ENCODE measurements at regions not wholly inside any gene's neighbourhood (a gene's known extent, or its start where the extent isn't known, plus 50 kb on each side); places are given as distances from the start of the nearest gene placed in this dataset.

GRCh38 chr2:183859129-183859528 lies 734.9 kb downstream of the NUP35 start:
- no peak for TF ChIP-seq CTCF (IDR thresholded peaks at IDR 0.05; ENCODE audit: unreplicated experiment in 3 of 3)
- Mint-ChIP-seq H3K4me3 (no peak overlapping the region), H3K36me3 (ENCODE audit: low read depth) (no peaks in the 10 kb centered on the region), H3K4me1 (no peaks in the 10 kb centered on the region), H3K9me3 (peaks cover 5% of the 10 kb centered on the region), H3K27me3 (ENCODE audit: low read depth) (no peaks in the 10 kb centered on the region), H3K27ac (no peak overlapping the region)

GRCh38 chr2:183866666-183867065 lies 731.7 kb upstream of the ZNF804A start:
- no peak overlapping the region for H3K4me3 Mint-ChIP-seq
- no peak for TF ChIP-seq CTCF (IDR thresholded peaks at IDR 0.05; ENCODE audit: unreplicated experiment in 3 of 3)
- H3K4me1 Mint-ChIP-seq = peaks cover 5% of the 10 kb centered on the region
- H3K36me3 Mint-ChIP-seq (ENCODE audit: low read depth) = no peaks in the 10 kb centered on the region
- no peaks in the 10 kb centered on the region for H3K9me3 Mint-ChIP-seq
- H3K27me3 Mint-ChIP-seq (ENCODE audit: low read depth) = no peaks in the 10 kb centered on the region
- H3K27ac Mint-ChIP-seq = no peak overlapping the region

GRCh38 chr2:183867206-183867605 lies 731.1 kb upstream of the ZNF804A start:
- no peak overlapping the region for H3K27ac Mint-ChIP-seq
- H3K9me3 Mint-ChIP-seq = no peaks in the 10 kb centered on the region
- no peaks in the 10 kb centered on the region for H3K36me3 Mint-ChIP-seq (ENCODE audit: low read depth)
- H3K4me1 Mint-ChIP-seq = peaks cover 5% of the 10 kb centered on the region
- H3K27me3 Mint-ChIP-seq (ENCODE audit: low read depth) = no peaks in the 10 kb centered on the region
- H3K4me3 Mint-ChIP-seq = no peak overlapping the region
- no peak for TF ChIP-seq CTCF (IDR thresholded peaks at IDR 0.05; ENCODE audit: unreplicated experiment in 3 of 3)

GRCh38 chr2:183868153-183868552 lies 730.2 kb upstream of the ZNF804A start:
- H3K36me3 Mint-ChIP-seq (ENCODE audit: low read depth) = no peaks in the 10 kb centered on the region
- TF ChIP-seq CTCF (IDR thresholded peaks at IDR 0.05; ENCODE audit: unreplicated experiment in 3 of 3) = no peak
- H3K27ac Mint-ChIP-seq = no peak overlapping the region
- no peak overlapping the region for H3K4me3 Mint-ChIP-seq
- no peaks in the 10 kb centered on the region for H3K9me3 Mint-ChIP-seq
- peaks cover 5% of the 10 kb centered on the region for H3K4me1 Mint-ChIP-seq
- no peaks in the 10 kb centered on the region for H3K27me3 Mint-ChIP-seq (ENCODE audit: low read depth)

- Mint-ChIP-seq H3K9me3 (no peaks in the 10 kb centered on the region), H3K27ac (no peak overlapping the region), H3K36me3 (ENCODE audit: low read depth) (no peaks in the 10 kb centered on the region), H3K4me1 (peaks cover 5% of the 10 kb centered on the region), H3K4me3 (no peak overlapping the region), H3K27me3 (ENCODE audit: low read depth) (no peaks in the 10 kb centered on the region)
- no peak for TF ChIP-seq CTCF (IDR thresholded peaks at IDR 0.05; ENCODE audit: unreplicated experiment in 3 of 3)
Observed at GRCh38 chr2:183868707-183869106, 729.6 kb upstream of the ZNF804A start.

GRCh38 chr2:183872131-183872530 lies 726.2 kb upstream of the ZNF804A start:
- no peak overlapping the region for H3K4me3 Mint-ChIP-seq
- peaks cover 5% of the 10 kb centered on the region for H3K4me1 Mint-ChIP-seq
- TF ChIP-seq CTCF (IDR thresholded peaks at IDR 0.05; ENCODE audit: unreplicated experiment in 3 of 3) = no peak
- no peak overlapping the region for H3K27ac Mint-ChIP-seq
- no peaks in the 10 kb centered on the region for H3K36me3 Mint-ChIP-seq (ENCODE audit: low read depth)
- H3K27me3 Mint-ChIP-seq (ENCODE audit: low read depth) = no peaks in the 10 kb centered on the region
- H3K9me3 Mint-ChIP-seq = no peaks in the 10 kb centered on the region

All from nephron (organoid).